Transverse colon (tissue), 4 donors: ENCODE measurements at regions not wholly inside any gene's neighbourhood (a gene's known extent, or its start where the extent isn't known, plus 50 kb on each side); places are given as distances from the start of the nearest gene placed in this dataset.

Source experiments
- CTCF ChIP-seq, 5 experiments: fragments of 200-600 bp in 3 of 5; fragments of 450-650 bp in 2 of 5; sonication (generic) in 3 of 5; IDR thresholded peaks; 1 replicate in 2 of 5; 2 replicates in 3 of 5; pipeline ENCODE4 v1.5.1; 2016 to 2017; ENCODE audit warnings: antibody characterized with exemption in 5 of 5, inconsistent platforms in 3 of 5, mild to moderate bottlenecking in 2 of 5, moderate library complexity in 1 of 5
- EP300 ChIP-seq: sonication (generic); formaldehyde crosslinking; IDR thresholded peaks from one replicate; pipeline ENCODE4 v1.6.1; 2017; ENCODE audit warnings: antibody characterized with exemption, low read depth
- POLR2AphosphoS5 ChIP-seq, 3 donors: sonication (generic); formaldehyde crosslinking; IDR thresholded peaks; one replicate each; pipeline ENCODE4 v1.6.1; 2016; ENCODE audit warnings: antibody characterized with exemption in 3 of 3

GRCh38 chr2:67002618-67003371, 394.3 kb upstream of the ETAA1 start:
- TF ChIP-seq CTCF (IDR thresholded peaks at IDR 0.05) (no peak), POLR2AphosphoS5 (IDR thresholded peaks at IDR 0.05) (no peak), EP300 (no peak)
